PC-9 (cell line): ENCODE measurements at regions not wholly inside any gene's neighbourhood (a gene's known extent, or its start where the extent isn't known, plus 50 kb on each side); places are given as distances from the start of the nearest gene placed in this dataset.

Experiments used
- BruUV-seq: library from RNA; stranded (reverse); fragments of 400-500 nt; replicated peaks from 2 replicates; lab custom pipeline; 2021; lab: Mats Ljungman, UMichigan
- CTCF ChIA-PET: fragments of 300-600 bp; sonication (Branson Sonifier 250); formaldehyde crosslinking; loops from one replicate; lab custom pipeline; 2022; ENCODE audit warnings: antibody characterized with exemption; lab: Charles Lee
- POLR2A ChIA-PET: fragments of 300-600 bp; sonication (Branson Sonifier 250); formaldehyde crosslinking; loops from one replicate; lab custom pipeline; 2022; ENCODE audit warnings: antibody characterized with exemption; ENCODE audit not compliant: unreplicated experiment; lab: Charles Lee
- DNase-seq, 2 experiments: peaks; one replicate each; pipeline versions ENCODE4 v3.0.0 to v3.0.0-alpha.2; 2015 to 2022; ENCODE audit warnings: mixed read lengths in 1 of 2
- H2AFZ ChIP-seq: fragments of 200-600 bp; sonication (generic); 2 replicates; pipeline ENCODE4 v1.8.1; 2017; ENCODE audit warnings: antibody characterized with exemption
- H3F3A ChIP-seq: fragments of 200-600 bp; sonication (generic); 2 replicates; pipeline ENCODE4 v1.8.1; 2017; ENCODE audit warnings: antibody characterized with exemption, mild to moderate bottlenecking, low read depth; ENCODE audit not compliant: insufficient read depth
- H3K27ac ChIP-seq: fragments of 200-600 bp; sonication (generic); 2 replicates; pipeline ENCODE4 v1.6.1; 2016; ENCODE audit warnings: mixed run types
- H3K27me3 ChIP-seq: fragments of 200-600 bp; sonication (generic); 2 replicates; pipeline ENCODE4 v1.6.1; 2016; ENCODE audit warnings: low read depth, mixed run types; ENCODE audit not compliant: insufficient read depth
- H3K36me3 ChIP-seq: fragments of 200-600 bp; sonication (generic); 2 replicates; pipeline ENCODE4 v1.6.1; 2016; ENCODE audit warnings: low read depth, mixed run types
- H3K4me1 ChIP-seq: fragments of 200-600 bp; sonication (generic); replicated peaks from 2 replicates; pipeline ENCODE4 v1.6.1; 2016; ENCODE audit warnings: mixed run types; ENCODE audit not compliant: insufficient read depth
- H3K4me2 ChIP-seq: fragments of 200-600 bp; sonication (generic); 2 replicates; pipeline ENCODE4 v1.6.1; 2017; ENCODE audit warnings: mixed run types
- H3K4me3 ChIP-seq: fragments of 200-600 bp; sonication (generic); 2 replicates; pipeline ENCODE4 v1.6.1; 2016; ENCODE audit warnings: mixed run types
- H3K79me2 ChIP-seq: fragments of 200-600 bp; sonication (generic); 2 replicates; pipeline ENCODE4 v1.6.1; 2017; ENCODE audit warnings: low read depth, mixed run types
- H3K9me2 ChIP-seq: fragments of 200-600 bp; sonication (generic); 2 replicates; pipeline ENCODE4 v1.8.1; 2017; ENCODE audit warnings: mild to moderate bottlenecking; ENCODE audit not compliant: insufficient read depth
- H3K9me3 ChIP-seq: fragments of 200-600 bp; sonication (generic); 2 replicates; pipeline ENCODE4 v1.8.1; 2016; ENCODE audit warnings: low read depth; ENCODE audit not compliant: insufficient read depth
- H4K20me1 ChIP-seq: fragments of 200-600 bp; sonication (generic); 2 replicates; pipeline ENCODE4 v1.8.1; 2017; ENCODE audit not compliant: insufficient read depth
- CTCF ChIP-seq: fragments of 200-600 bp; sonication (generic); conservative IDR thresholded peaks from 2 replicates; pipeline ENCODE4 v1.6.1; 2017; ENCODE audit warnings: mixed run types, antibody characterized with exemption, mild to moderate bottlenecking, moderate library complexity
- EZH2 ChIP-seq: fragments of 200-600 bp; sonication (generic); IDR thresholded peaks from 2 replicates; pipeline ENCODE4 v1.8.0; 2017; ENCODE audit warnings: antibody characterized with exemption, low read depth
- intact Hi-C: fragments of 100-400 bp; cut with micrococcal nuclease; formaldehyde crosslinking; loops from one replicate; pipeline ENCODE4 v1.10.0; 2022; ENCODE audit not compliant: unreplicated experiment

GRCh38 chr16:86778108-86778745 lies 199.9 kb downstream of the FOXL1 start:
- POLR2A ChIA-PET = no interaction called here
- intact Hi-C loops = no loop called here
- BruUV-seq = no TSS peak
- H3K4me2 ChIP-seq = no peak overlapping the region
- no peaks in the 10 kb centered on the region for H3K9me2 ChIP-seq
- H3K27me3 ChIP-seq = peaks cover 97% of the 10 kb centered on the region
- H3F3A ChIP-seq = no peaks in the 10 kb centered on the region
- no peak for DNase-seq
- H4K20me1 ChIP-seq = 0 out of 2 replicates have a peak, but pooled peaks cover 4% of the 10 kb centered on the region
- H3K79me2 ChIP-seq = no peaks in the 10 kb centered on the region
- no peak overlapping the region for H3K4me3 ChIP-seq
- no peak overlapping the region for H3K27ac ChIP-seq
- no peaks in the 10 kb centered on the region for H3K9me3 ChIP-seq
- no peak overlapping the region for H2AFZ ChIP-seq
- CTCF ChIA-PET = no interaction called here
- TF ChIP-seq CTCF (no peak), EZH2 (no peak)
- H3K36me3 ChIP-seq = no peaks in the 10 kb centered on the region
- H3K4me1 ChIP-seq = no peaks in the 10 kb centered on the region

- POLR2A ChIA-PET = no interaction called here
- H3K27ac ChIP-seq = no peak overlapping the region
- H4K20me1 ChIP-seq = 0 out of 2 replicates have a peak, but pooled peaks cover 4% of the 10 kb centered on the region
- H3K9me3 ChIP-seq = no peaks in the 10 kb centered on the region
- no peaks in the 10 kb centered on the region for H3K4me1 ChIP-seq
- H3K36me3 ChIP-seq = no peaks in the 10 kb centered on the region
- TF ChIP-seq CTCF = no peak
- no peak for TF ChIP-seq EZH2
- intact Hi-C loops = no loop called here
- no peak for DNase-seq
- H3K4me2 ChIP-seq = no peak overlapping the region
- H3K79me2 ChIP-seq = no peaks in the 10 kb centered on the region
- H3K27me3 ChIP-seq = peaks cover 97% of the 10 kb centered on the region
- CTCF ChIA-PET = no interaction called here
- no peaks in the 10 kb centered on the region for H3K9me2 ChIP-seq
- no TSS peak for BruUV-seq
- H2AFZ ChIP-seq = no peak overlapping the region
- no peak overlapping the region for H3K4me3 ChIP-seq
- H3F3A ChIP-seq = no peaks in the 10 kb centered on the region
Measured at GRCh38 chr16:86778978-86779377, 200.6 kb downstream of the FOXL1 start.

GRCh38 chr16:86781046-86781445 lies 202.7 kb downstream of the FOXL1 start:
- Histone ChIP-seq H3K27ac (no peak overlapping the region), H4K20me1 (no peaks in the 10 kb centered on the region), H3K4me1 (no peaks in the 10 kb centered on the region), H3K27me3 (peaks cover 92% of the 10 kb centered on the region), H3K4me3 (no peak overlapping the region), H3K9me3 (no peaks in the 10 kb centered on the region), H2AFZ (no peak overlapping the region), H3K9me2 (no peaks in the 10 kb centered on the region), H3K4me2 (no peak overlapping the region), H3K79me2 (no peaks in the 10 kb centered on the region), H3K36me3 (no peaks in the 10 kb centered on the region), H3F3A (no peaks in the 10 kb centered on the region)
- no peak for DNase-seq
- CTCF ChIA-PET = no interaction called here
- no TSS peak for BruUV-seq
- TF ChIP-seq CTCF = no peak
- no peak for TF ChIP-seq EZH2
- POLR2A ChIA-PET = no interaction called here
- intact Hi-C loops = no loop called here
